GM12891 (cell line): ENCODE measurements at regions not wholly inside any gene's neighbourhood (a gene's known extent, or its start where the extent isn't known, plus 50 kb on each side); places are given as distances from the start of the nearest gene placed in this dataset.

Experiments
- PAX5 ChIP-seq: IDR thresholded peaks from 2 replicates; pipeline ENCODE4 v1.6.1; 2011; ENCODE audit warnings: low read length, moderate library complexity, mild to moderate bottlenecking; ENCODE audit not compliant: insufficient read depth, severe bottlenecking
- POLR2A ChIP-seq: IDR thresholded peaks from 2 replicates; pipeline ENCODE4 v1.6.1; 2011; ENCODE audit warnings: low read depth, low read length, control low read depth
- POLR2AphosphoS5 ChIP-seq: IDR thresholded peaks from 2 replicates; pipeline ENCODE4 v1.6.1; 2011; ENCODE audit warnings: low read depth, low read length, control low read depth
- POU2F2 ChIP-seq: IDR thresholded peaks from 2 replicates; pipeline ENCODE4 v1.6.1; 2011; ENCODE audit warnings: low read depth, mild to moderate bottlenecking, control low read depth, low read length, moderate library complexity
- SPI1 ChIP-seq: IDR thresholded peaks from 2 replicates; pipeline ENCODE4 v1.6.1; 2011; ENCODE audit warnings: low read depth, low read length, control low read depth
- TAF1 ChIP-seq: IDR thresholded peaks from 2 replicates; pipeline ENCODE4 v1.6.1; 2011; ENCODE audit warnings: low read depth, low read length, control low read depth

DNA sequence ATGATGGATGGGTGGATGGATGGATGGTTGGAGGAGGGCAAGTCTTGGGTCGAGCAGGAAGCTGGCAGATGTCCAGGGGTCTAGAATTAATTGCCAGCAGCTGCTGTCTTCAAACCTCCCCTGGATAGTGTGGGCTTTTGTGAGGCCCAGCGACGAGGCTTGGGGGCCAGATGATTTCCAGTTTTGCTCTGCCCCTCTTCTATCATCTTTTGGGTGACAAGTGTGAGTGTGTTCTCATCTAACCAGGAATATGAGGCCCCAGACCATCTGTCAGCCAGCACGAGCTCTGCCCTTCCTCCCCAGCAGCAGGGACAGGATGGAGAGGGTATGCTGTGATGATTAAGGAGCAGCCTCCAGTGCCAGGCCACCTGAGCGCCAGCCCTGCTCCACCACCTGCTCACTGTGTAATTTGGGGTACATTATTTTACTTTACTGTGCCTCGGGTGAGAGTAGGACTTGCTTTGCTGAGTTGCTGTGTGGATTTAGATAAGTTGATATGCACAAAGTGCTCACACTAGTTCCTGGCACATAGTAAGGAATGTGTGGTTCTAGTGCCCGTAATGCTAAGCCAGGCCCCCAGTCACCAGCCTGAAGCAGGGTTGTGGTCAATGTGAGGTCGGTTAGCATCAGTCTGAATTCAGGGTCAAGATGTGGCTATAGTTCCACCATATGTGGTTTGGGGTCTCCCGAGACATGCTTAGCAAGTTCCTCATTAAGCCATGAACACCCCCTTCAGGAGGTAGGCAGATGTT lies 251.1 kb downstream of the CYP26B1 start:
- TF ChIP-seq POLR2A (no peak), POLR2AphosphoS5 (no peak), TAF1 (no peak), SPI1 (no peak), POU2F2 (no peak), PAX5 (no peak)
